Left forelimb (tissue), 1 donor: ENCODE measurements at regions not wholly inside any gene's neighbourhood (a gene's known extent, or its start where the extent isn't known, plus 50 kb on each side); places are given as distances from the start of the nearest gene placed in this dataset.

ENCODE experiments used
- DNase-seq: peaks from one replicate; pipeline ENCODE4 v3.0.0-alpha.2; 2018; ENCODE audit warnings: low spot score

DNA sequence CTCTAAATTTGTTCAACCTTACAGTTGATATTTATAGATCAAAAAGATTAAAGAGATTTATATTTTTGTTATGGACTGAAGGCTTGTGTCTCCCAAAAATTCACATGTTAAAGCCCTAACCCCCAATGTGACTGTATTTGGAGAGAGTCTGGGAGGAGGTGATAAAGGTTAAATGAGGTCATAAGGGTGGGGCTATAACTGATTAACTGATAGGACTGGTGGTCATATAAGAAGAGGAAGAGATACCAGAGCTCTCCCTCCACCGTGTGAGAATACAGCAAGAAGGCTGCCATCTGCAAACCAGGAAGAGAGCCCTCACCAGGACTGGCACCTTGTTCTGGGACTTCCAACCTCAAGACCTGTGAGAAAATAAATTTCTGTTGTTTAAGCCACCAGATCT is 264.3 kb downstream of the ENC1 start:
- no peak for DNase-seq

DNA sequence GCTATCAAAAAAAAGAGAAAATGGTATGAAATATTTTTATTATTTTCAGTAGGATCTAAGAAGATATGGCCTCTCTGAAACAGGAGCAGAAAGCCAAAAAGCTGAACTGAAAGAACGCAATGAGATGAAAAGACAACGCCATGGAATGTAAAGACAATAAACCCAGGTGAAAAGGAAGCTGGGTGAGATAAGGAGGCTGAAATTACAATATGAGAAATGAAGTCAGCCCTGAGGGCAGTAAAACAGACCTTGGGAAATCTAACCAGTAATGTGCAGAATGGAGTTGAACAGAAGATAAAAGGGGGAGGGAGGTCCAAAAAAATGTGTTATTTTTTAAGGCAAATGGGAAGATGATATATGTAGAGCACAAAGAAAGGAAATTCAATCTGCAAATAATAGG is 265.3 kb downstream of the ENC1 start:
- no peak for DNase-seq

DNA sequence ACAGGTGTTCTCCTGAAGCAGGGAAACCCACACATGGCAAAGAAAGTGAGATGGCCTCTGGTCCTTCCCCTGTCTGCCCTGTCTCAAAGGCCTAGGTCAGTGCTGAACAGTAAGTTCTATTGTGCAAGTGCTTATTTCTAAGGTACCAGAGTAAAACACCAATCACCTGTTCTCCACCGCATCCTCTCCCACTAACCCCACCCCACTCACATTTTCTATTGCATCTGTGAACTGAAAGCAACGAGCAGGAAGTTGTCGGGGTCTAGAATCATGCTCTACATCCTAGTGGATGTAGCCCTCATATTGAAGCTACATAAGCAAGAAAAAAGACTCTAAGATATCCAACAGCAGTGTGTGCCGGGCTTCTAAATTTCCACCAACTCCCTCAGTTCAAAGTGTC is 265.9 kb downstream of the ENC1 start:
- DNase-seq = no peak

- DNase-seq = no peak
Measured at GRCh38 chr5:74373076-74373475, 267.5 kb downstream of the ENC1 start.

- no peak for DNase-seq
Measured at GRCh38 chr5:74372502-74373064, 267.9 kb downstream of the ENC1 start.

DNA sequence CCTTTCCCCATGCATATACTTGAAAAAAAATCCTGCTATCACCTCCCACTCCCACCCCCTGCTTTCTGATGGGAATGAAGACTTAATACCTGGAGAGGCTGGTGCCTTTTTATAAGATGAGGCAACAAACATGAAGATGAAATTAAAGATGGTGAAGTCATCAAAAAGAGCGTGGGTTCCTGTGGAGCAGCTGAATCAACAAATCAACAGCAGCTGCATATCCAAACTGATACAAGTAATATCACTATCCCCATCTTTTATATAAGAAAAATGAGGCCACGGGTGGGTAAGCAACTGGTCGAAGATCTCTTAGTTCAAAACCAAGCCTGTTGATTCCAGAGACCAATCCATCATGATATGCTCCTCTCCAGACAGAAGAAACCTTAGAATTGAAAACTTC is 268.5 kb downstream of the ENC1 start:
- DNase-seq = no peak

GRCh38 chr5:74371621-74372020 is 268.9 kb downstream of the ENC1 start:
- DNase-seq = no peak

- DNase-seq = no peak
Measured at GRCh38 chr5:74370168-74370567, 270.4 kb downstream of the ENC1 start.

GRCh38 chr5:74369173-74369572 is 271.4 kb downstream of the ENC1 start:
- no peak for DNase-seq

DNA sequence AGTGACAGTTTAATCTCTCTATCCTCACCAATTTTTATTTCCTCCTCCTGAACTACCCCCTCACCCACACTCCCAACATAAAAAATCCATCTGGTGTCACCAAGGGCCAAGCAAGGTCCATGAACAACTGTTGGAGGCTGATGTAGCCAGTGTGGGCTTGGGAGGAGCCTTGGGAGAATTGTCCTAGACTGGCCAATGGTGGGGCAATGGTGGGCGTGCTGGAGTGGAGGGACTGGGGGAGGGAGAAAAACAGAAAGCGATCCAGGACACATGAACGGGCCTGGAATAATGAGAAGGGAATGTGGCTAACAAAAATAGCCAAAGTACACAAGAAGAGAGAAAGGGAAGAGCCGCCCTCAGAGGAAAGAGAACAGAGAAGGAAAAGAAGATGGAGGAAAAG is 272.6 kb downstream of the ENC1 start:
- DNase-seq = no peak

- no peak for DNase-seq
Measured at GRCh38 chr5:74367241-74367733, 273.2 kb downstream of the ENC1 start.

- DNase-seq = no peak
Measured at GRCh38 chr5:74365723-74366122, 274.8 kb downstream of the ENC1 start.

DNA sequence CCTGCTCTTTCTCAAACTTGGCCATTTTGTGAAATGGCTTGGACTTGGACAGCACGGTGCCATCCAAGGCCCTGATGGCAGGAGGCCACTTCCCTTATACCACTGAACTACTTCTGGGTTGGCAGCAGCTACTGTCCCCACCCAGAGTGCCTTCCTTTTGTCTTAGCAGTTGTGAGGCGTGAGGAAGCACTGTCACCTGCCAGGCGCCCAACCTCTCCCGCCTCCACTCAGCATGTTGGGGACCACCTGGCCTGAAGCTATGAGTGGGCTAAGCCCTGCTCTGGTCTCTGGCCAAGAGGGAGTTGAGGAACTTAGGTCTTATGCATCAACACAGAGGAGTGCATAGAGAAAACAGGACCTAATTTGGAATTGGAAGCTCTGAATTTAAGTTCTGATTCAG is 276.0 kb downstream of the ENC1 start:
- DNase-seq = no peak

- no peak for DNase-seq
Measured at GRCh38 chr5:74363603-74364205, 276.8 kb downstream of the ENC1 start.

DNA sequence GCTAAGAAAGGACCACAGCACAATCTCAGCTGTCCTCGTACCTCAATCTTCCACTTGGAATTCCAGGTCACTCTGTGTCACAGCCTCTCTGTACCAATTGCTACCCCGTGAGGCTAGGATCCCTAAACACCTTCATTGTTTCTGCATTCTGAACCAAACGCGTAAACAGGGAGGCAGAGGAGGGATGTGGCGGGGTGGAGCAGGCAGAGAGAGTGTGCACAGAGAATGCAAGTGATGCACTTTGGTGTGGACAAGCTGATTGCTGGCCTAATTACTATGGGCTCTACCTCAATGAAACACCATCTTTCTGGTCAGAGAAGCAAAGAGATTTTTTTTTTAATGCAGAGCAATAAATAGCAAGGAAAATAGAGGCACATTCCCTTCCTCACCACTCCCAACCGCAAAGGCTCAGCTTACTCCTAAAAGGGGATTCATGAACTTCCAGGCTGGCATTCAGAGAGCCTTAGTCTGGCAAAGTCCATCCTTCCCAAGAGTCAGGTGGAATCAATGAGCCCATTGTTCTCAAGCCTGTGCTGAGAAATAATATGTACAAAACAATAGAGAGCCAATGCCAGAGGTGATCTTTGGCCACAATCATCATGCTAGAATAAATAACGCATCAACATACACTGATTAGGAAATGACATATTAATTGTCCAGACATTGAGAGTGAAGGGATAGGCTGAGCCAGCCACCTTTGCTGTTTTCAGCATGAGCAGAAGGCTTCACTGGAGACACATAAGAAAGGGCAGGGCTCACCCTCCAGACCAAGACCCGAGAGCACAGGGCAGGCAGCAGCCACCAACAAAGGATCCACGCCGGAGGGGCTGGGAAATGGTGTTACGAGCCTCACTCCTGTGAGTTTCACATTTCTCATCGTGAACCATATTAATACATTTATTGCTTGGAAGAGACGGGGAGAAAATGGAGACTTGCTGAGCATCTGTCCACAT is 278.8 kb downstream of the ENC1 start:
- DNase-seq = no peak

- DNase-seq = no peak
Measured at GRCh38 chr5:74360535-74361210, 279.9 kb downstream of the ENC1 start.

DNA sequence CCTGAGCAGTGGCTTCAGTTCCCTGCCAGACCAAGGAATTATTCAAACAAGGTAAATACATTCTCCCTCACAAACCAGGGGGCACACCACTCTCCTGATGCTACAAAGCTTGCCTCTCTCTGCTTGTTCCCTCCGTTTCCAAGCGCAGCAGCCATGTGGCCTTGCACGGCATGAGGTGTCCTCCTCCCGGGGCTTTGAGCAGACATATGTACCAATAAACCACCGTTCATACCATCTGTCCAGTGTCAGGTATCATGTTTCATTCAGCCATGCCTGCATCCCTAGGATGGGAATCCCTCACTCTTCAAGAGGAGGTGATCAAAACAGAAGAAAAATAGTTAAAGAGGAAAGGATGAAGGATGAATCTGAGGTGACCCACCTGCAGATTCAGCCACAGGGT is 282.7 kb downstream of the ENC1 start:
- DNase-seq = no peak

GRCh38 chr5:74356009-74356695 is 284.4 kb downstream of the ENC1 start:
- DNase-seq = no peak

- DNase-seq = no peak
Measured at GRCh38 chr5:74355041-74355824, 285.3 kb downstream of the ENC1 start.

GRCh38 chr5:74352256-74352655 is 288.3 kb downstream of the ENC1 start:
- no peak for DNase-seq
